Skeletal muscle satellite cell (primary cell): ENCODE measurements at regions not wholly inside any gene's neighbourhood (a gene's known extent, or its start where the extent isn't known, plus 50 kb on each side); places are given as distances from the start of the nearest gene placed in this dataset.

Source experiments
- H3K27me3 ChIP-seq: 2 replicates; pipeline ENCODE4 v1.7.0; 2013; ENCODE audit warnings: low read length; ENCODE audit not compliant: control insufficient read depth, insufficient read depth
- H3K36me3 ChIP-seq: 2 replicates; pipeline ENCODE4 v1.7.0; 2013; ENCODE audit warnings: mild to moderate bottlenecking, control low read depth, low read length; ENCODE audit not compliant: insufficient read depth
- H3K4me1 ChIP-seq: 2 replicates; pipeline ENCODE4 v1.7.0; 2013; ENCODE audit warnings: low read length; ENCODE audit not compliant: control insufficient read depth, insufficient read depth
- H3K4me2 ChIP-seq: 2 replicates; pipeline ENCODE4 v1.7.0; 2013; ENCODE audit warnings: mild to moderate bottlenecking, low read length
- H3K4me3 ChIP-seq: 2 replicates; pipeline ENCODE4 v1.7.0; 2013; ENCODE audit warnings: low read length
- H3K9ac ChIP-seq: 2 replicates; pipeline ENCODE4 v1.7.0; 2013; ENCODE audit warnings: mild to moderate bottlenecking, low read depth, low read length, moderate library complexity
- H3K9me3 ChIP-seq: replicated peaks from 2 replicates; pipeline ENCODE4 v1.7.0; 2013; ENCODE audit warnings: mild to moderate bottlenecking, control low read depth, low read length

GRCh38 chr2:5842326-5842725 lies 150.1 kb downstream of the SOX11 start:
- no peak overlapping the region for H3K4me3 ChIP-seq
- H3K9me3 ChIP-seq, result no peaks in the 10 kb centered on the region
- no peaks in the 10 kb centered on the region for H3K36me3 ChIP-seq
- no peaks in the 10 kb centered on the region for H3K4me1 ChIP-seq
- H3K9ac ChIP-seq, result no peak overlapping the region
- no peaks in the 10 kb centered on the region for H3K27me3 ChIP-seq
- H3K4me2 ChIP-seq, result no peak overlapping the region

- Histone ChIP-seq H3K9me3 (no peaks in the 10 kb centered on the region), H3K36me3 (no peaks in the 10 kb centered on the region), H3K4me1 (no peaks in the 10 kb centered on the region), H3K9ac (no peak overlapping the region), H3K4me2 (no peak overlapping the region), H3K4me3 (no peak overlapping the region), H3K27me3 (no peaks in the 10 kb centered on the region)
Observed at GRCh38 chr2:5845798-5846330, 153.7 kb downstream of the SOX11 start.

GRCh38 chr2:5846881-5847280 lies 154.7 kb downstream of the SOX11 start:
- Histone ChIP-seq H3K4me1 (no peaks in the 10 kb centered on the region), H3K4me2 (no peak overlapping the region), H3K9me3 (no peaks in the 10 kb centered on the region), H3K27me3 (no peaks in the 10 kb centered on the region), H3K9ac (no peak overlapping the region), H3K36me3 (no peaks in the 10 kb centered on the region), H3K4me3 (no peak overlapping the region)

GRCh38 chr2:5849562-5849961 lies 157.4 kb downstream of the SOX11 start:
- H3K36me3 ChIP-seq, result no peaks in the 10 kb centered on the region
- H3K27me3 ChIP-seq, result no peaks in the 10 kb centered on the region
- no peak overlapping the region for H3K4me3 ChIP-seq
- no peaks in the 10 kb centered on the region for H3K4me1 ChIP-seq
- no peak overlapping the region for H3K9ac ChIP-seq
- H3K9me3 ChIP-seq, result no peaks in the 10 kb centered on the region
- H3K4me2 ChIP-seq, result no peak overlapping the region

- Histone ChIP-seq H3K9me3 (no peaks in the 10 kb centered on the region), H3K4me3 (no peak overlapping the region), H3K36me3 (no peaks in the 10 kb centered on the region)
Observed at GRCh38 chr2:5851410-5851809, 159.2 kb downstream of the SOX11 start.

GRCh38 chr2:5854797-5855196 lies 162.6 kb downstream of the SOX11 start:
- H3K4me1 ChIP-seq, result no peaks in the 10 kb centered on the region
- H3K27me3 ChIP-seq, result no peaks in the 10 kb centered on the region
- H3K4me3 ChIP-seq, result no peak overlapping the region

More at GRCh38 chr2:5851410-5851809, 159.2 kb downstream of the SOX11 start:
- Histone ChIP-seq H3K4me2 (no peak overlapping the region), H3K4me1 (no peaks in the 10 kb centered on the region), H3K9ac (no peak overlapping the region), H3K27me3 (no peaks in the 10 kb centered on the region)

GRCh38 chr2:5867056-5867455 lies 174.9 kb downstream of the SOX11 start:
- H3K36me3 ChIP-seq, result no peaks in the 10 kb centered on the region
- H3K4me1 ChIP-seq, result no peaks in the 10 kb centered on the region
- no peak overlapping the region for H3K9ac ChIP-seq
- H3K4me3 ChIP-seq, result no peak overlapping the region
- H3K27me3 ChIP-seq, result no peaks in the 10 kb centered on the region
- H3K9me3 ChIP-seq, result no peaks in the 10 kb centered on the region
- H3K4me2 ChIP-seq, result no peak overlapping the region

More at GRCh38 chr2:5854797-5855196, 162.6 kb downstream of the SOX11 start:
- Histone ChIP-seq H3K9me3 (no peaks in the 10 kb centered on the region), H3K4me2 (no peak overlapping the region), H3K9ac (no peak overlapping the region), H3K36me3 (no peaks in the 10 kb centered on the region)

- H3K27me3 ChIP-seq, result no peaks in the 10 kb centered on the region
Observed at GRCh38 chr2:5868931-5869330, 176.7 kb downstream of the SOX11 start.

GRCh38 chr2:5869936-5870335 lies 177.8 kb downstream of the SOX11 start:
- Histone ChIP-seq H3K4me1 (no peaks in the 10 kb centered on the region), H3K4me3 (no peak overlapping the region), H3K9ac (no peak overlapping the region), H3K4me2 (no peak overlapping the region), H3K36me3 (no peaks in the 10 kb centered on the region), H3K9me3 (no peaks in the 10 kb centered on the region), H3K27me3 (no peaks in the 10 kb centered on the region)

More at GRCh38 chr2:5868931-5869330, 176.7 kb downstream of the SOX11 start:
- no peak overlapping the region for H3K9ac ChIP-seq
- H3K9me3 ChIP-seq, result no peaks in the 10 kb centered on the region
- no peak overlapping the region for H3K4me3 ChIP-seq
- no peaks in the 10 kb centered on the region for H3K36me3 ChIP-seq
- no peak overlapping the region for H3K4me2 ChIP-seq
- H3K4me1 ChIP-seq, result no peaks in the 10 kb centered on the region

- Histone ChIP-seq H3K36me3 (no peaks in the 10 kb centered on the region), H3K4me2 (no peak overlapping the region), H3K9ac (no peak overlapping the region), H3K4me3 (no peak overlapping the region), H3K9me3 (no peaks in the 10 kb centered on the region), H3K27me3 (no peaks in the 10 kb centered on the region), H3K4me1 (no peaks in the 10 kb centered on the region)
Observed at GRCh38 chr2:5877360-5877759, 185.2 kb downstream of the SOX11 start.

- Histone ChIP-seq H3K4me3 (no peak overlapping the region), H3K36me3 (no peaks in the 10 kb centered on the region)
Observed at GRCh38 chr2:5885451-5886173, 193.4 kb downstream of the SOX11 start.

GRCh38 chr2:5886462-5886861 lies 194.3 kb downstream of the SOX11 start:
- H3K36me3 ChIP-seq, result no peaks in the 10 kb centered on the region
- no peaks in the 10 kb centered on the region for H3K27me3 ChIP-seq
- no peak overlapping the region for H3K4me3 ChIP-seq
- H3K4me1 ChIP-seq, result no peaks in the 10 kb centered on the region
- H3K9ac ChIP-seq, result no peak overlapping the region
- H3K4me2 ChIP-seq, result no peak overlapping the region
- no peaks in the 10 kb centered on the region for H3K9me3 ChIP-seq

More at GRCh38 chr2:5885451-5886173, 193.4 kb downstream of the SOX11 start:
- H3K27me3 ChIP-seq, result no peaks in the 10 kb centered on the region
- H3K9me3 ChIP-seq, result no peaks in the 10 kb centered on the region
- no peak overlapping the region for H3K4me2 ChIP-seq
- no peak overlapping the region for H3K9ac ChIP-seq
- H3K4me1 ChIP-seq, result no peaks in the 10 kb centered on the region
